Smooth muscle cell (in vitro differentiated cells): ENCODE measurements at regions not wholly inside any gene's neighbourhood (a gene's known extent, or its start where the extent isn't known, plus 50 kb on each side); places are given as distances from the start of the nearest gene placed in this dataset.

Source experiments
- DNase-seq: peaks from one replicate; lab custom pipeline; 2025; ENCODE audit not compliant: unreplicated experiment; lab: John Stamatoyannopoulos, UW
- H2AFZ ChIP-seq: fragments of 200-600 bp; sonication (generic); 2 replicates; pipeline ENCODE4 v1.6.0; 2016; ENCODE audit warnings: antibody characterized with exemption, low read depth, mild to moderate bottlenecking
- H3F3A ChIP-seq: fragments of 200-600 bp; sonication (generic); 2 replicates; pipeline ENCODE4 v1.6.0; 2017; ENCODE audit warnings: antibody characterized with exemption, low read depth
- H3K27ac ChIP-seq: fragments of 200-600 bp; sonication (generic); 2 replicates; pipeline ENCODE4 v1.5.1; 2016; ENCODE audit warnings: low read depth, mild to moderate bottlenecking
- H3K27me3 ChIP-seq: fragments of 200-600 bp; sonication (generic); 2 replicates; pipeline ENCODE4 v1.6.1; 2016; ENCODE audit warnings: low read depth, mild to moderate bottlenecking
- H3K36me3 ChIP-seq: fragments of 200-600 bp; sonication (generic); 2 replicates; pipeline ENCODE4 v1.5.1; 2016; ENCODE audit warnings: low read depth
- H3K4me1 ChIP-seq: fragments of 200-600 bp; sonication (generic); 2 replicates; pipeline ENCODE4 v1.5.1; 2016; ENCODE audit warnings: low read depth
- H3K4me2 ChIP-seq: fragments of 200-600 bp; sonication (generic); 2 replicates; pipeline ENCODE4 v1.6.0; 2016; ENCODE audit warnings: mild to moderate bottlenecking
- H3K4me3 ChIP-seq: fragments of 200-600 bp; sonication (generic); 2 replicates; pipeline ENCODE4 v1.5.1; 2016; ENCODE audit warnings: mild to moderate bottlenecking
- H3K79me2 ChIP-seq: fragments of 200-600 bp; sonication (generic); 2 replicates; pipeline ENCODE4 v1.6.0; 2016; ENCODE audit warnings: low read depth, mild to moderate bottlenecking
- H3K9ac ChIP-seq: fragments of 200-600 bp; sonication (generic); 2 replicates; pipeline ENCODE4 v1.6.0; 2016; ENCODE audit warnings: low read depth
- H3K9me3 ChIP-seq: fragments of 200-600 bp; sonication (generic); replicated peaks from 2 replicates; pipeline ENCODE4 v1.5.1; 2016; ENCODE audit warnings: low read depth
- H4K20me1 ChIP-seq: fragments of 200-600 bp; sonication (generic); 2 replicates; pipeline ENCODE4 v1.6.0; 2016; ENCODE audit warnings: low read depth
- CTCF ChIP-seq: fragments of 200-600 bp; sonication (generic); IDR thresholded peaks from 2 replicates; pipeline ENCODE4 v1.5.1; 2017; ENCODE audit warnings: borderline replicate concordance, mild to moderate bottlenecking, antibody characterized with exemption; ENCODE audit not compliant: insufficient read depth, poor library complexity, severe bottlenecking
- WGBS: methylation state at CpG from one replicate; pipeline ENCODE4 v1.1.7; 2016; ENCODE audit warnings: low lambda C conversion rate; 5-methylcytosine and 5-hydroxymethylcytosine counted together

- 82% methylated on average over 5 of the region's 5 CpGs for WGBS
- H3K4me3 ChIP-seq, result no peak overlapping the region
Measured at GRCh38 chr20:22425344-22426295, 158.8 kb downstream of the FOXA2 start.

GRCh38 chr20:22423190-22423832 lies 161.1 kb downstream of the FOXA2 start:
- Histone ChIP-seq H3K4me3 (no peak overlapping the region), H3K79me2 (no peaks in the 10 kb centered on the region), H3K27me3 (peaks cover 37% of the 10 kb centered on the region), H3K9ac (no peak overlapping the region), H3K9me3 (no peaks in the 10 kb centered on the region), H3K4me1 (no peaks in the 10 kb centered on the region), H3F3A (no peaks in the 10 kb centered on the region), H4K20me1 (no peaks in the 10 kb centered on the region), H3K36me3 (no peaks in the 10 kb centered on the region), H3K27ac (no peak overlapping the region), H2AFZ (no peak overlapping the region), H3K4me2 (no peak overlapping the region)
- 86% methylated on average over 6 of the region's 6 CpGs for WGBS
- no peak for TF ChIP-seq CTCF
- DNase-seq, result no peak

More at GRCh38 chr20:22425344-22426295, 158.8 kb downstream of the FOXA2 start:
- H3K4me2 ChIP-seq, result no peak overlapping the region
- no peak for TF ChIP-seq CTCF
- DNase-seq, result no peak
- H3K27ac ChIP-seq, result no peak overlapping the region
- H3K9ac ChIP-seq, result no peak overlapping the region
- H3F3A ChIP-seq, result no peaks in the 10 kb centered on the region
- no peaks in the 10 kb centered on the region for H3K9me3 ChIP-seq
- peaks cover 11% of the 10 kb centered on the region for H3K4me1 ChIP-seq
- H3K27me3 ChIP-seq, result peaks cover 37% of the 10 kb centered on the region
- H2AFZ ChIP-seq, result no peak overlapping the region
- H3K79me2 ChIP-seq, result no peaks in the 10 kb centered on the region
- H4K20me1 ChIP-seq, result no peaks in the 10 kb centered on the region
- H3K36me3 ChIP-seq, result no peaks in the 10 kb centered on the region

- Histone ChIP-seq H3K4me3 (no peak overlapping the region), H3K27me3 (peaks cover 49% of the 10 kb centered on the region), H3K4me2 (no peak overlapping the region), H2AFZ (no peak overlapping the region), H3K79me2 (no peaks in the 10 kb centered on the region), H3K9me3 (no peaks in the 10 kb centered on the region), H3K4me1 (no peaks in the 10 kb centered on the region), H3F3A (no peaks in the 10 kb centered on the region), H4K20me1 (no peaks in the 10 kb centered on the region), H3K27ac (no peak overlapping the region), H3K9ac (no peak overlapping the region), H3K36me3 (no peaks in the 10 kb centered on the region)
- DNase-seq, result no peak
- 86% methylated on average over 3 of the region's 3 CpGs for WGBS
- TF ChIP-seq CTCF, result no peak
Measured at GRCh38 chr20:22420116-22420598, 164.2 kb downstream of the FOXA2 start.
